Stimulated activated CD8-positive, alpha-beta memory T cell treated with anti-CD3 and anti-CD28 coated beads, Interleukin-12 subunit alpha, Interleukin-12 subunit beta, amount 100 ng/mL, for 24 hours (primary cell): ENCODE measurements at regions not wholly inside any gene's neighbourhood (a gene's known extent, or its start where the extent isn't known, plus 50 kb on each side); places are given as distances from the start of the nearest gene placed in this dataset.

ENCODE experiments used
- DNase-seq: peaks from one replicate; pipeline ENCODE4 v3.0.0-alpha.2; 2020; ENCODE audit errors: extremely low read depth

DNA sequence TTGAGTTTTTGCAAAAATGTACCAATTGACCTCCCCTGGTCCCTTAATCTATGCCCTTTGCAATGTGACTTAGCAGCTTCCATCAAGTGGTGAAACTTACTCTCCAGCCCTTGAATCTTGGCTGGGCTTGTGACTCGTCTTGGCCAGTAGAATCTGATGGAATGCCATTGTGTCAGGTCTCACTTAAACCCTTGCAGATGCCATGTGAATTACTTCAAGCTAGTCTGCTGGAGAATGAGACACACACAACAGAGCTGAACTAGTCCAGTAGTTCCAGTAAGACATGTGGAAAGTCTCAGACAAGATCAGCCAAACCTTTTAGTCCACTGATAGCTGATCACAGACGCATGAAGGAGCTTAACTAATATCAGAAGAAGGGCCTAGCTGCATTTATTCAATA is 567.8 kb upstream of the CPEB2 start:
- no peak for DNase-seq

DNA sequence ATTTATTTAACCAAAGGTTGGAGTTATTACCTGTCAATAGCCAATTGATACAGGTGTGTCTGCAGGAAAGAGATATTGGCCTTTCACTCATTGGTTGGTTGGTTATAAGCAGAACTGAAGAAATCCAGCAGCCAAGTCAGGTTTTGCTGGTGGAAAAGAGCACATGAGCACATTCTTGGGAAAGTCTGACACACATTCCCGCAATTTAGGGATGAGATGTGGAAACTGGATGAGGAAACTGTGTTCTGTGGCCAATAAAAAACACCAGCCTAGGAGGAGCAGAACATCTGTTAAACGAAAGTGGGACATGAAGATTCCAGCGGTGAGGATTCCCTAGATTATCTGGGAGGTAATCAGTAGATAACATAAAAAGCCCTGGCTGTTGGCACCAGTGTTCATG is 567.4 kb upstream of the CPEB2 start:
- no peak for DNase-seq

DNA sequence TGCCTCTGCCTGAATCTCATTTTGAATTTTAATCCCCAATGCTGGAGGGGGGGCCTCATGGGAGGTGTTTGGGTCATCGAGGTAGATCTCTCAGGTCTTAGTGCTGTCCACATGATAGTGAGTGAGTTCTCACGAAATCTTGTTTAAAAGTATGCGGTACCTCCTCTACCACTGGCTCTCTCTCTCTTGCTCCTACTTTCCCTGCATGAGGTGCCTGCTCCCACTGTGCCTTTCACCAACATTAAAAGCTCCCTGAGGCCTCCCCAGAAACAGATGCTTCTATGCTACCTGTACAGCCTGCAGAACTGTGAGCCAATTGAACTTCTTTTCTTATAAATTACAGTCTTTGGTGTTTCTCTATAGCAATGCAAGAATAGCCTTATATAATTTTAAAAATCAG is 560.7 kb upstream of the CPEB2 start:
- DNase-seq: no peak

DNA sequence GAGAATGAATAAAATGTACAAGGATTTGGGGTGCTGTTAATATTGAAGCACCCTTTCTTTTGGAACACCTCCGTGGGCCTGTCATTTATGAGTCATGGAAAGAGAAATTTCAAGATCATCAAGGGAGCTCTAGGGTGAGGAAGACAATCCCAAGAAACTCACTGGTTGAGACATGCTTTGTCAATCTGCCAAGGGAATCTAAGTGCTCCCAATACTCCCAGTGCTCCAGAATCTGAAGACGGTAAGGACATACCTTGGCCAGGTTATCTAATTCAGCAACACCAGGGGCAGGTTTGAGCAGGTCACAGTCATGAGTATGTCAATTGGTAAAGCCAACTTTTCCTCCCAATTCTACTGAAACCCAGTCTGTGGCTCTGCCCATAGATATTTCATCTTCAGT is 556.4 kb upstream of the CPEB2 start:
- no peak for DNase-seq

DNA sequence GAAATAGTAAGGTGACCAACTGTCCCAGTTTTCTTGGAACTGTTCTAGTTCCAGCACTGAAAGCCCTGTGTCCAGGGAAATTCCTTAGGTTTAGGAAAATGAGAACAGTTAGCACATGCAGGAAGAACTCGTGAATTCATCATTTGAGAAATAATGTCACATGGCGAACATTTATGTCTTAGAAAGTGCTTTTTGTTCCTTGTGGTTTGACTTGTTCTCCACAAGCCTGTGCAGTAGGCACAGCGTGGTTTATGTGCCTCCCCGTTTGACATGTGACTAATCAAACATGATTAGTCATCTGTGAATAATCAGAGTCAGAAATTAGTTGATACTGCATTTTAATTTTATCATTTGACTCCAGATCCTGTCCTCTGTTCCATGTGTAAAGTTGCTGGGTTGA is 556.0 kb upstream of the CPEB2 start:
- no peak for DNase-seq

DNA sequence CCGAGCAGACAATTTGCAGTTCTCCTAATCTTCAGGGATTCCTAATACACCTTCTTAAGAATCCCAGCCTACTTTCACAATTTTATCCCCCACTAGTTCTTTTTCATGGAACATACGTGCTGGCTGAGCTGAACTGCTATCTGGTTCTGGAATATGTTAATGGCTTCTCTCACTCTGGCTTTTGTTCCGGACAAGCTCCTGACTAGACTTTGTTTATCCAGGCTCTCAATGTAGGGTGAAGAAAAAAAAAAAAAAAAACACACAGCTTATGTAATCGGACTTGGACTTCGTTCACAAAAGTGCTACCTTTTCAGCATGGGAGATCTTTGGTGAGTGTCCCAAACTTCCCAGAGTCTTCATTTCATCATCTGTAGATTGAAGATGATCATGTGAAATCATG is 555.4 kb upstream of the CPEB2 start:
- DNase-seq: no peak

DNA sequence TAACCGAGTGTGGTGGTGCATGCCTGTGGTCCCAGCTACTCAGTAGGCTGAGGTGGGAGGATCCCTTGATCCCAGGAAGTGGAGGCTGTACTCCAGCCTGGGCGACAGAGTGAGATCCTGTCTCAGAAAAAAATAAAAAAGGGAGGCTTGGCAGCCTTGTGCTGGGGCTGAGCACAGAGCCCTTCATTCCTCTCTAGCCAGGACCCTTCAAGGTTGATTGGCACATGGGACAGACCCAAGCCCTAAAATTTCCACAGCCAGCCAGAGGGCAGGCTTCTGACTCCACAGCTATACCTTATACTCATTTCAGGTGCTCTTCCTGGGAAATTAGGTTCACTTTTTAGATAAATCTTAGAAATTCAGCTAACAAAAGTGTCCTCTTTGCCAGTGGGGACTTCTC is 553.0 kb upstream of the CPEB2 start:
- no peak for DNase-seq

DNA sequence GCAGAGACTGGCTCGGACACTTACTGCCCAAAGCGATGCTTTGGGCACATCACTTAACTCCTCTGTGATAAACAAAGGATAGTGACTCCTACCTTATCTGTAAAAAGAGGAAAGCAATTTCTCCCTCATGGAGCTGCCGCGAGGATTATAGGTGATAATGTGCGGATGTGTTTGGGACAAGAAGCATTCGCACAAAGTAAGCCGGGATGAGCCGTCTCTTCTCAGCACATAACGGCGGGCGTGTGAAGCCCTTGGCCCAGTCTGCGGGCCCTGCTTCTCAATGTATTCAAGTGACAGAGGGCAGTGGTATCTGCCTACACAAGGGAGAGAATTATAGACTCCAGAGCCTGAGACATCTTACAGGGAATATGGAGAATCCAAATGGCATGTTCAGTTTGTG is 550.3 kb upstream of the CPEB2 start:
- no peak for DNase-seq

DNA sequence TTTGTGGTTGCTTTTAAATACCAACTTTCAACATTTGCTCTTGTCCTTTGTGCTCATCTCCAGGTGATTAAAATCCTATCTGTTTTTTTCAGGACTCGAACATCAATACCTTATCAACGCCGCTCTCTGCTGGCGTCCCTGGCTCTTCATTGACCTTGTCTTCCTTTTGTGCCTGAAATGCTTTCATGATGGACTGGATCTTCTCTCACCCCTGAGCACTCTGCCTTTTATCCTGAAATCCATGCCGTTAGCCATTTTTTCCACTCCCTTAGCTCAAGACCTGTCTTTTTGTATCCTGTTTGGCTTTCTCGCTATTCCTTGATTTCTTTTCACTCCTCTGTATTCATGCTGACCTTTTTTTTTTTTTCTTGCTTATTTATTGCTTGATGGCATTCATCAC is 549.5 kb upstream of the CPEB2 start:
- no peak for DNase-seq

DNA sequence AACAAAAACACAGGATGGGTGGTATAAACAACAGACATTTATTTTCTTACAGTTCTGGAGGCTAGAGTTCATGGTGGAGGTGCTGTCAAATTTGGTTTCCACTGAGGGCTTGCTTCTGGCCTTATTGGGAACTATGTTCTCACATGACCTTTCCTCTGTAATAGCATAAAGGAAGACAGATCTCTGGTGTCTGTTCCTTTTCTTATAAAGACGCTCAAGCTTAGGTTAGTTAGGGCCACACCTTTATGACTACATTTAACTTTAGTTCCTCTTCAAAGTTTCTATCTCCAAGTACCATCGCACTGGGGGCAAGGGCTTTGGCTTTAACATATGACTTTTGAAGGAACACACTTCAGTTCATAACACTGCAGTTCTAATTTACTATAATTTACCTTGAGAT is 543.8 kb upstream of the CPEB2 start:
- no peak for DNase-seq

DNA sequence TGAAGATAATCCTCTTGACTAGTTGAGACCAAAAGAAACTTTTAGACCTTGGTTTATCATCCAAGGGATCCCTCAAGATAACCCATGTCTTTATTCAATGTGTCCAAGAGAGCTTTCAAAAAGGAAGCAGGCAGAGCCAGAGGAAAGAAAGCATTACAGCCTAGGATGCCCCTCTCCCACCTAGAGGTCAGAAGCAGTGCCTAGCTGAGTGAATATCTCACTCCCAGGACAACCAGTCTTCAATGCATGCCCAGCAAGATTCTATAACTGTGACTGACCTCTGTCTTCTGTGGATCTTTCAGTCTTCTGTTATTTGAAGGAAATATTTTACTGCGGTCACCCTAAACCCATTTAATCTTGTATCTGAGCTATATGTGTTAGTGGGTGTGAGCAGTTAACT is 537.2 kb upstream of the CPEB2 start:
- DNase-seq: no peak

DNA sequence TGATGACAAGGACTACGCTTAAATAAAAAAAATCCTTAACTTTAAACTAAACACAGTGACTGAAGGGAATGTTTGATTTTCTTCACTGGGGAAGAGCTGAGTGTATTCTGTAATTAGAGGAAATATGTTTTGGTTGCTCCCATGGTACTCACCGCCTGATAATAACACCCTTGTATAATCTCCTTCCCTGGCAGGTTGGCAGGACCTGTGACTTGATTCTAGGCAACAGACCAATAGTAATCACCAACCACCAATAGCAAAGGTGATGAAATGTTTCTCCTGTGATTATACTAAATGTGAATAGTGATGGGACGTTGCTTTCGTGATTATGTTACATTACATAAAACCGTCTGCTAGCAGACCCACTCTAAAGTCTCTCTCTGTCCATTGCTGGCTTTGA is 536.8 kb upstream of the CPEB2 start:
- no peak for DNase-seq

DNA sequence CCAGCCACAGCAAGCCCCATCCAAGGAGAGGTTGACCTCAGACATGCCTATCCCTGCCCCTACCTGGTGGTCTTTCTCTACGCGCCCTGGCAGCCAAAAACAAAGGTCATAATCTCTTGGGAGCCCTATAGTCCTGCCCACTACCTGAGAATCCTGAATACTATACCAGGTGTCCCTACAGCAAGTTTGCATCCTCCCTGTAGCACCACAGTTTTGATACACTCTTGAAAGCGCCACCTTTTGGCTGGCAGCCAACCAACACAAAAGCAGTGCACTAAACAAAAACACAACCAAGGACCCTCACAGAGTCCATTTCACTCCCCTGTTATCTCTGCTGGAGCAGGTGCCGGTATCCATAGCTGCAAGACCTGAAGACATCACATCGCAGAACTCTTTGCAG is 523.8 kb upstream of the CPEB2 start:
- no peak for DNase-seq

DNA sequence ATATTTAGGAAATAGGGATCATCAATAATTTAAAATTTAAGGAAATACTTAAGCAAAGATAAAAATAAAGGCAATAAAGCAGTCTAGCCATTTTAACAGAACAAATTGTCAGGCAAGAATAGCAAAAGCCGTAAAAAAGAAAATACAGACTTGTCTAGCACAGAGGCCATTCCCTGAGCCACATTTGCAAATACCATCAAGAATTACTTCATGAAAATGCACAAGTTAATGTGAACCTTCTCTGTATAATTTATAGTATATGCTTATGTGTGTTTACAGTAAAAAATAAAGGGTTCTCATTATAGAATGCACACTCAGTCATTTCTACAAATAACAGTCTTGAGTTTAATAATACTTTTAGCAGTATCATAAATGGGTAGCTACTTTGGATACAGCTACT is 505.9 kb upstream of the CPEB2 start:
- DNase-seq: no peak

DNA sequence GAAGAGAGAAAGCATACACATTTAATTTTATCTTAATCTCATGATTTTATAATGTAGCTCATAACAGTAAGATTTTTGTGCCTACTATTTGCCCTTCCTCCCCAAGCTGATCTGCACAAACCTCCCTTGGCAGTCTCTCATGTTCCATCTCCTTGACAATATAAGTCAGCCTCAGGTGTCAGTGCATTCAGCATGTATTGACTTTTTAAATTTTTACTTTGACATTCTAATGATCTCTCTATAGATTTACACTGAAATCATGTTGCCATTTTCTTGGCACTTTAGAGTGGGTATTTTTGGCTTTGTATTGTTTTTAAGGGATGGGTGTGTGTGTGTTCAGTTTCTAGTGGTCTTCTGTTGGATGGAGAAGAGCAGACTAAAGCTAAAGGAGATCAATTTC is 505.3 kb upstream of the CPEB2 start:
- DNase-seq: no peak

DNA sequence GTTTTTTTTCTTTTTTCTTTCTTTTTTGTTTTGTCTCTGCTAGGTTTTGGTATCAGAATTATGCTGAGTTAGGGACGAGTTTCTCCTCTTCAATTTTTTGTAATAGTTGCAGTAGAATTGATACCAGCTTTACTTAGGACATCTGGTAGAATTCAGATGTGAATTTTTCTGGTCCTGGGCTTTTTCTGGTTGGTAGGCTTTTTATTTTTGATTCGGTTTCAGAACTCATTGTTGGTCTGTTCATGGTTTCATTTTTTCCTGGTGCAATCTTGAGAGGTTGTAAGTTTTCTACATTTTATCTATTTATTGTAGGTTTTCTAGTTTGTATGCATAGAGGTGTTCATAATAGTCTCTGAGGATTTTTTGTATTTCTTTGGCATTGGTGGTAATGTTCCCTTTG is 498.1 kb upstream of the CPEB2 start:
- no peak for DNase-seq

DNA sequence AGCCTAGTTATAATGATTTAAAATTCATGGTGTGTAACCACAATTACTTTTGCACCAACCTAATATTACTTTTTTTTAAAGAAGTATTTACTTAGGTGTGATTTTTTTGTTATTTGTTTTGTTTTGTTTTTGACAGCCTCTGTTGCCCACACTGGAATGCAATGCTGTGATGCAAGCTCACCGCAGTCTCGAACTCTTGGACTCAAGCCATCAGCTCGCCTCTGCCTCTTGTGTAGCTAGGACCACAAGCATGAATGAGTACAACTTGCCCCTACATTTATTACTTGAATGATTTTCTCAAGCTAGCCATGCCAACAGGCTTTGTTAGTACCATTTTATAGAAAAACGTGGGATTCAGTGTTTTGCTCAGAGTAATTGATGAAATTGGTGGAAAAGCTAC is 488.8 kb upstream of the CPEB2 start:
- no peak for DNase-seq

DNA sequence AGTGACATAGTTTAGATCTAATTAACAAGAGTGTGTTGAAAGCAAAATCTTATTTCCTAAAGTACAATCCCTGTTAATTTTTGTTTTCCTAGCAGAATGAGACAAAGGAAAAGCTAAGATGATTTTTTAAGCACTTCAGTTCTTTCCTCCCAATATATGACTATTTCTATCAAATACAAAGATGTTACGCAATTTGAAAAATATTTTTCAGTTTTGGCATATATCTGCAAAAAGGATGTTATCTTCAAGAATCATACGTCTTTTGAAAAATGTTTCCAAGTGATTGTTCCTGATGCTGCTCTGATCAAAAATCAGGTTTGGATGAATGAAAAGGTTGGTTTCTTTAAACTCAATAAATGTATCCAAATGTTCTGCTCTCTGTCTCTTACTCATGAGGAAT is 486.7 kb upstream of the CPEB2 start:
- no peak for DNase-seq

DNA sequence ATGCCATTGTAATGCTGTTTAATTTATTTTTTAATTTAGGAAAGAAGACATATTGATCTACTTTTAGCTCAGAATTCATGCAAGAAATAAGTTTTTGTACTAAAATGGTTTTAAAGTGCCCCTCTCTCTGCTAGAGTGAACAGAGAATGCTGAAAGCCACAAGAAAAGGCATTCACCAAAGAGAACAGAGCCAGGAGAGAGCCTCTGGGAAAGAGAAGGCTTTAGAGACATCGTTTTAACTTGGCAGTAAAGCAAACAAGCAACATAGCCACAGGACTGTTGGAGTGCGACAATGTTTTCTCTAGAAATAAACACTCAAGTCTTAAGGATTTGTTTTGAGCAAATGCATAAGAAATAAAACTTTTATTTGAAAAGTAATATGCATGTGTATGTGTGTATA is 484.1 kb upstream of the CPEB2 start:
- DNase-seq: no peak

DNA sequence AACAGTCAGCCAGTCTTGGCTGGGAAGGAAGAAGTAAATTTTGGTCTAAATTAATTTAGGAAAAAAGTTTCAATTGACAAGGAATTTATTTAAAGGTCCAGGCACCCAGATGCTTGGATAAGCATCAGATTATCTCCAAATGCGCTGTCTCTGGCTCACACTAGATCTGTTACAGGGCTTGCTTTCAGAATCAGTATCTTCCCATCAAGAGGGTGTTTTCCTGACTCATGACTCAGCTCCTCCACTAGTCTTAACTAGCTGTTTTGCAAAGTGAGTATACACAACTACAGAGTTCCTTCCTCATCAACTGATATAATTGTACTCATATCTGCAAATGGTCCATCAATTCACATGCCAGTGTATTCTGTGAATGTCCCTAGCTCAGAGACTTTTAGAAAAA is 482.1 kb upstream of the CPEB2 start:
- DNase-seq: no peak

DNA sequence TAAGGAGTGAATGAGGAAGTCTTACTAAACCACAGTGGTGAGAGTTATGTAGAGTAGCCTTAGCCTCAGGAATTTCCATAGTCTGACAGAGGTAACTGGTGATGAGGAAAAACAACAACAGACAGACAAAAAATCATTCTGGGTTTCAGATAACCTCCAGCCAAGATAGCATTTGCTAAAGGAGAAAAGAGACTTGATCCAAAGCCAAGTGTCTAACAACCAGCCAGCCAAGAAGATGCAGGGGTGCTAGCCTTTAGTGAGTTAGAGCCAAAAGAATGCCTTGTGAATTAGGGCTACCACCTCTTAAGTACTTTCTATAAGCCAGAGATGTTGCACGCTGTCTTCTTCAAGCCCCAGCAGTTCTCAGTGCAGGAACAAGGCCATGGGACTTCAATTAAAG is 478.0 kb upstream of the CPEB2 start:
- no peak for DNase-seq

DNA sequence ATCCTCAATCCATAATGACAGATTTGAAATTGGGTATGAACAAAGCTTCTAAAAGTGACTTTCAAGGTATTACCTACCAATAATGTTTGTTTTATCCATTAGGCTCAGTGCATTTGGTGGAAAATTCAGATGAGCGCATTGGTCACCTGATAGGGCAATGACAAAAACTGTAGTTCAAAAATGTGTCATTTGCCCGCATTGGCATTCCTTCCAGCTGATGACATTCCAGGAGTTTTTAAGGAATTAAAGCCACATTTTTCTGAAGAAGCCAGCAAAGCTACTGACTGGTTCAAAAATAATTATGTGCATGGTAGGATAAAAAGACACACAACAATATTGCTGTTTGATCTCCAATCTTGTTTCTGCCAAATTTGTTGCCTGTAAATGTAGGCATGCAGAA is 473.4 kb upstream of the CPEB2 start:
- no peak for DNase-seq

DNA sequence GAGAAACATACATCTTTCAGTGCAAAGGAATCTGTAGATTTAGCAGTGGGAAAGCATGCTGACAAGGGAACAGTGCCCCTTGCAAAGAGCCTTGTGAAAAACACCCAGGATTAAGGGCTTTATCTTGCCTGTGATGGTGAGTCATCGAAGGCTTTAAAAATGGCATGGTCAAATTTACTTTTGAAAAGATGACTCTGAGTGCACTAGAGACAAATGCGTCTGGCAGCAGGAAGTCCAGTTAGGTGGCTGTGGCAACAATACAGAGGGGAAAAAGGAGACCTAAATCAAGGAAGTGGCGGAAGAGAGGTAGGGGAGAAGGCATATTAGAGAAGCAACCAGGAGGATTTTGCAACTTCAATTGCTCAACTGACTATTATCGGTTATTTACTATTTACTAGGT is 472.6 kb upstream of the CPEB2 start:
- DNase-seq: no peak

DNA sequence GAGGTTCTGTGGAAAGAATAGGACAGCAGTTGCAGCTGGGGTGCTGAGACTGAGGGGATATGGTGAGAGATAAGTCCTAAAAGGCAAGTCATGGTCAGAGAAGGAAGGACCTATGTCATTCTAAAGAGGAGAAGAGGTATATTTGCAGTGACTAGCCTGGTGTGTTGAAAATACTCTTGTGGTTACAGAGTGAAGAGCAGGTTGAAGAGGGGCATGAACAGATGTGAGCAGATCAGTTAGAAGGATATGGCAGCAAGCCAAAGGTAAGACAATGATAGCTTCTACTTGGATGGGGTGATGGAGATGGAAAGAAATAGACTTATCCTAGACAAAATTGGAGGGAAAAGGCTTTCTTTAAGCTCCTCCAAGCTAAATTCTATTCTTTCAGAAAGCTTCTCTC is 469.8 kb upstream of the CPEB2 start:
- DNase-seq: no peak

DNA sequence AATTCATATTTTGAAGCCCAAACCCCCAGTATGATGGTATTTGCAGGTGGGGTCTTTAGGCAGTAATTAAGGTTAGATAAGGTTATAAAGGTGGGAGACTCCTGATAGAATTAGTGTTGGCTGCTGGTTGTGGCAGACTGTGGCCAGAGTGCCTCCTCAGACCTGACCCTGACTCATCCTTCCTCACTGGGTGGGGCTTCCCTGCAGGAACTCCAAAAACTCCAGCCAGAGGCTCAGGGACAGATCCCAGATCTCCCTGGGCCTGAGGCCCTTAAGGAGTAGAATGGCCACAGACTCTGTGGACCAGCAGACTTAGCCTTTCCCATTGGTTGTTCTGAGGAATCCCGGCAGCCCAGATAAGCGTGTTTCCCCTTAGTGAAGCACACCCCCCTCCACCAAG is 463.0 kb upstream of the CPEB2 start:
- no peak for DNase-seq
